ENCODE measurements at regions not wholly inside any gene's neighbourhood (a gene's known extent, or its start where the extent isn't known, plus 50 kb on each side); places are given as distances from the start of the nearest gene placed in this dataset.

GRCh38 chrX:42704454-42704853 lies 73.5 kb downstream of the PPP1R2C start:
- DNase-seq (ENCODE audit: low read depth) = no peak
- TF ChIP-seq, protein P1, sequence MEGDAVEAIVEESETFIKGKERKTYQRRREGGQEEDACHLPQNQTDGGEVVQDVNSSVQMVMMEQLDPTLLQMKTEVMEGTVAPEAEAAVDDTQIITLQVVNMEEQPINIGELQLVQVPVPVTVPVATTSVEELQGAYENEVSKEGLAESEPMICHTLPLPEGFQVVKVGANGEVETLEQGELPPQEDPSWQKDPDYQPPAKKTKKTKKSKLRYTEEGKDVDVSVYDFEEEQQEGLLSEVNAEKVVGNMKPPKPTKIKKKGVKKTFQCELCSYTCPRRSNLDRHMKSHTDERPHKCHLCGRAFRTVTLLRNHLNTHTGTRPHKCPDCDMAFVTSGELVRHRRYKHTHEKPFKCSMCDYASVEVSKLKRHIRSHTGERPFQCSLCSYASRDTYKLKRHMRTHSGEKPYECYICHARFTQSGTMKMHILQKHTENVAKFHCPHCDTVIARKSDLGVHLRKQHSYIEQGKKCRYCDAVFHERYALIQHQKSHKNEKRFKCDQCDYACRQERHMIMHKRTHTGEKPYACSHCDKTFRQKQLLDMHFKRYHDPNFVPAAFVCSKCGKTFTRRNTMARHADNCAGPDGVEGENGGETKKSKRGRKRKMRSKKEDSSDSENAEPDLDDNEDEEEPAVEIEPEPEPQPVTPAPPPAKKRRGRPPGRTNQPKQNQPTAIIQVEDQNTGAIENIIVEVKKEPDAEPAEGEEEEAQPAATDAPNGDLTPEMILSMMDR (conservative IDR thresholded peaks at IDR 0.05; ENCODE audit: low read depth, low read length) = no peak
- no peak overlapping the region for H3K4me3 ChIP-seq (ENCODE audit: low read depth, low read length)

DNA sequence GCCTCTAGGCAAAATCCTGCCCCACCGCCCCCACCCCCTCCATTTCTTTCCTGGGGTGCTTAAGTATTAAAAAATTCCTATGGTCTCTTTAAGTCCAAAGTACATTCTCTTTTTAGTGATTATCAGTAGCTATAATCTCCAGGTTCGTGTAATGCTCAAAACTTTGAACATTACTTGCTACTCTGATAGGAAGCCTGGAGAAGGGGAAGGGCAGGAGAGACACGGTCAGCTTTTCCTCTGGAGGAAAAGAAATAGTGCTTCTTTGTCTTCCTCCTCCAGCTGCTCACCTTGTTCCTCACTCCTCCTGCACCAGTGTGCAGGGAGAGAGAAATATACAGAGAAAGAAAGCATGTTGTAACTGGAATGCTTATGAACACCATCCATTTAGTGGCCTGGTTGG lies 80.4 kb downstream of the PPP1R2C start:
- H3K4me3 ChIP-seq (ENCODE audit: low read depth, low read length) = no peak overlapping the region
- DNase-seq (ENCODE audit: low read depth) = no peak
- TF ChIP-seq, protein P1 (conservative IDR thresholded peaks at IDR 0.05; ENCODE audit: low read depth, low read length) = no peak

GRCh38 chrX:42696536-42697124 lies 81.3 kb downstream of the PPP1R2C start:
- DNase-seq (ENCODE audit: low read depth) = no peak
- TF ChIP-seq, protein P1 (conservative IDR thresholded peaks at IDR 0.05; ENCODE audit: low read depth, low read length) = no peak
- no peak overlapping the region for H3K4me3 ChIP-seq (ENCODE audit: low read depth, low read length)

DNA sequence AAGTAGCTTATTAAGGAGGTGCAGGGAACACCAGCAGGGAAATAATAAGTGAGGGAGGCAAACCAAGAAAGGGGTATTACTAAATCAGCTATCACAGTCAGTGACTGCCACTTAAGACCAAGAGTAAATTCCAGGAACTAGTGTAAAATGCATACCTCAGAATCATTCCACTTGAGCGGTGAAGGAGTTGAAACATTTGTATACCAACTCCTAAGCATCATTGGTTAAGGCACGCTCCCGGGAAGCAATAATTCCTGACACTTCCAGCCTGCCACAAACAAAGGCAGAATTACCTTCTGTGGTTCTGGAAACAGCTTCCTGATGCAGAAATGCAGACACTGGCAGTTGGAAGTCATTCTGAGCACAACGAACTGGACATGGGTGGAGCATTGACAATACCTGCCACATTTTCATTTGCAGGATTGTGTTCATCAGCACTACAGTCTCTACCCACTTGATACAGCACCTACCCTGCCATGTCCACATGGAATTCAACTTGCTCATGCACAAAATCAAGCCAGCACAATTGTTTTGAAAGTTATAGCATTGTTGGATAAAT lies 82.1 kb downstream of the PPP1R2C start:
- TF ChIP-seq, protein P1 (conservative IDR thresholded peaks at IDR 0.05; ENCODE audit: low read depth, low read length) = no peak
- DNase-seq (ENCODE audit: low read depth) = peak; percentile 74
- no peak overlapping the region for H3K4me3 ChIP-seq (ENCODE audit: low read depth, low read length)

- no peak for DNase-seq (ENCODE audit: low read depth)
- no peak overlapping the region for H3K4me3 ChIP-seq (ENCODE audit: low read depth, low read length)
- TF ChIP-seq, protein P1 (conservative IDR thresholded peaks at IDR 0.05; ENCODE audit: low read depth, low read length) = no peak
Observed at GRCh38 chrX:42694260-42694815, 83.6 kb downstream of the PPP1R2C start.

- no peak overlapping the region for H3K4me3 ChIP-seq (ENCODE audit: low read depth, low read length)
- TF ChIP-seq, protein P1 (conservative IDR thresholded peaks at IDR 0.05; ENCODE audit: low read depth, low read length) = no peak
- no peak for DNase-seq (ENCODE audit: low read depth)
Observed at GRCh38 chrX:42691196-42691595, 86.8 kb downstream of the PPP1R2C start.

DNA sequence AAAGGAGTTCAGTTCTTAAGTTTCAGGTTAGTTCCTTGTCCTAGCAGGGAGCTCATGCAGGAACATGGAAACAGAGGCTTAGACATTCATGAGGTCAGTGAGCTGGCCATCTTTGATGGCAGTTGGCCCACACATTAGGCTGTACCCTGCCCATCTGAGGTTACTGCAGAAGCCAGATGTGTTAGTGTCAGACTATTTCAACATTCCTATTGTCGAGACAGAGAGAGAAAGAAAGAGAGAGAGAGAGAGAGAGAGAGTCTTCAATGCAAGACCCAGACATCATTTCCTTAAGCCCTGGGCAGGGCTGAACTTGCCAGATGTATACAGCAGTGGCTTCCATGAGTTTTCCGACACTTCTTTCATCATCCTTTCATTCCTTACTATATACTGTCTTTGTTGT lies 91.3 kb downstream of the PPP1R2C start:
- no peak overlapping the region for H3K4me3 ChIP-seq (ENCODE audit: low read depth, low read length)
- TF ChIP-seq, protein P1 (conservative IDR thresholded peaks at IDR 0.05; ENCODE audit: low read depth, low read length) = no peak
- no peak for DNase-seq (ENCODE audit: low read depth)

Measured in epithelial cell of proximal tubule (primary cell).